ENCODE measurements at regions not wholly inside any gene's neighbourhood (a gene's known extent, or its start where the extent isn't known, plus 50 kb on each side); places are given as distances from the start of the nearest gene placed in this dataset.

- Histone ChIP-seq H3K4me3 (ENCODE audit: control insufficient read depth in 1 of 7, extremely low read depth in 1 of 7, insufficient read depth in 4 of 7, low read depth in 2 of 7, low read length in 6 of 7) (no peak overlapping the region), H3K36me3 (ENCODE audit: control insufficient read depth in 4 of 4, insufficient read depth in 4 of 4, low read length in 3 of 4) (no peaks in the 10 kb centered on the region), H3K4me1 (ENCODE audit: control extremely low read depth in 1 of 4, control insufficient read depth in 4 of 4, insufficient read depth in 4 of 4, low read length in 3 of 4) (no peaks in the 10 kb centered on the region), H3K9me3 (ENCODE audit: control extremely low read depth in 1 of 5, control insufficient read depth in 4 of 5, insufficient read depth in 2 of 5, low read depth in 1 of 5, low read length in 4 of 5) (no peaks in the 10 kb centered on the region), H3K27me3 (replicated peaks in 2 of 5; ENCODE audit: control insufficient read depth in 4 of 5, insufficient read depth in 5 of 5, low read length in 4 of 5) (no peaks in the 10 kb centered on the region), H3K27ac (ENCODE audit: insufficient read depth in 1 of 2, low read depth in 1 of 2, low read length in 2 of 2, poor library complexity in 1 of 2, severe bottlenecking in 2 of 2) (no peak overlapping the region)
- ChIA-PET CTCF (no interaction called here), POLR2A (no interaction called here)
- no peak for DNase-seq
Observed at GRCh38 chr3:74054566-74054965, 429.8 kb upstream of the PDZRN3 start.

- no peak overlapping the region for H3K27ac ChIP-seq (ENCODE audit: insufficient read depth in 1 of 2, low read depth in 1 of 2, low read length in 2 of 2, poor library complexity in 1 of 2, severe bottlenecking in 2 of 2)
- POLR2A ChIA-PET: no interaction called here
- CTCF ChIA-PET: no interaction called here
- H3K4me3 ChIP-seq (ENCODE audit: control insufficient read depth in 1 of 7, extremely low read depth in 1 of 7, insufficient read depth in 4 of 7, low read depth in 2 of 7, low read length in 6 of 7): no peak overlapping the region
- no peaks in the 10 kb centered on the region for H3K36me3 ChIP-seq (ENCODE audit: control insufficient read depth in 4 of 4, insufficient read depth in 4 of 4, low read length in 3 of 4)
- no peaks in the 10 kb centered on the region for H3K9me3 ChIP-seq (ENCODE audit: control extremely low read depth in 1 of 5, control insufficient read depth in 4 of 5, insufficient read depth in 2 of 5, low read depth in 1 of 5, low read length in 4 of 5)
- no peak for DNase-seq
- no peaks in the 10 kb centered on the region for H3K4me1 ChIP-seq (ENCODE audit: control extremely low read depth in 1 of 4, control insufficient read depth in 4 of 4, insufficient read depth in 4 of 4, low read length in 3 of 4)
- no peaks in the 10 kb centered on the region for H3K27me3 ChIP-seq (replicated peaks in 2 of 5; ENCODE audit: control insufficient read depth in 4 of 5, insufficient read depth in 5 of 5, low read length in 4 of 5)
Observed at GRCh38 chr3:74053970-74054516, 429.3 kb upstream of the PDZRN3 start.

DNA sequence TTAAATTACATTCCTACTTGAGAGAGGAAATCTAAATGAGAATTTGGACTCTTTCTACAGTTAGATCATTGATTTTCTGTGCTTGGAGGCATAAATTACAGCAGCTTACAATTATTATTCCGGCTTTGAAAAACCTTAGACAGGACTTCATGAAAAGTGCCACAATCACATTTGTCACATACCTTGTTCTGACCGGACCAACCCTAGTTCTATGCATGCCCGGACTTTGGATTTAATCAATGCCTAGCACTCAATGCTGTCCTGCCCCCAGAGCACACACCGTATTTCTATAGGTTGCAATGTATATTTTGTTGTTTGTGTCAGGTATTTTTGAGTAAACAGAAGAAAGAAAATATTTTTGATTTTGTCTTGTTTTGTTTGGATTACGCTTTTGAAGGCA lies 424.7 kb upstream of the PDZRN3 start:
- no peaks in the 10 kb centered on the region for H3K4me1 ChIP-seq (ENCODE audit: control extremely low read depth in 1 of 4, control insufficient read depth in 4 of 4, insufficient read depth in 4 of 4, low read length in 3 of 4)
- no peak overlapping the region for H3K4me3 ChIP-seq (ENCODE audit: control insufficient read depth in 1 of 7, extremely low read depth in 1 of 7, insufficient read depth in 4 of 7, low read depth in 2 of 7, low read length in 6 of 7)
- H3K9me3 ChIP-seq (ENCODE audit: control extremely low read depth in 1 of 5, control insufficient read depth in 4 of 5, insufficient read depth in 2 of 5, low read depth in 1 of 5, low read length in 4 of 5): no peaks in the 10 kb centered on the region
- ChIA-PET POLR2A (no interaction called here), CTCF (no interaction called here)
- DNase-seq: no peak
- H3K27me3 ChIP-seq (replicated peaks in 2 of 5; ENCODE audit: control insufficient read depth in 4 of 5, insufficient read depth in 5 of 5, low read length in 4 of 5): no peaks in the 10 kb centered on the region
- no peak overlapping the region for H3K27ac ChIP-seq (ENCODE audit: insufficient read depth in 1 of 2, low read depth in 1 of 2, low read length in 2 of 2, poor library complexity in 1 of 2, severe bottlenecking in 2 of 2)
- H3K36me3 ChIP-seq (ENCODE audit: control insufficient read depth in 4 of 4, insufficient read depth in 4 of 4, low read length in 3 of 4): no peaks in the 10 kb centered on the region
- 89% methylated on average over 2 of the region's 5 CpGs for WGBS (ENCODE audit: insufficient coverage)

- POLR2A ChIA-PET: no interaction called here
Observed at GRCh38 chr3:74048699-74049098, 424.0 kb upstream of the PDZRN3 start.

DNA sequence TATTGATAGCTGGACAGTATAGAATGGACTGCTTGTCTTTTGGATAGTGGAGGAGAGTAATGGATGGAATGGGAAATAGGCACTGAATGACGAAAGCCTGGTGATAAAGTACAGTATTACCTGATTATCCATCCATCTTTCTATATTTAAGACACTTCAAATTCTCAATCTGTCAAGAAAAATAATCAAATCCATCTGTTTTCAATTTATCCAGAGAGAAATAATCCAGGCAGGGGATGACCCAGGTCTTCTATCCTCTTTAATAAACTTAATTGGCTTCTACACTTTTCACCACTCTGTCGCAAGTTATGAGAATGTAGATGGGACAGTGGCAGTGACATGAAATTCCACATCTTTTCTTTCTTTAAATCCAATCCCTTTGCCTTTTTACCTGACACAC lies 420.3 kb upstream of the PDZRN3 start:
- no peak overlapping the region for H3K27ac ChIP-seq (ENCODE audit: insufficient read depth in 1 of 2, low read depth in 1 of 2, low read length in 2 of 2, poor library complexity in 1 of 2, severe bottlenecking in 2 of 2)
- POLR2A ChIA-PET: no interaction called here

More at GRCh38 chr3:74048699-74049098, 424.0 kb upstream of the PDZRN3 start:
- no peak for DNase-seq
- CTCF ChIA-PET: no interaction called here
- H3K9me3 ChIP-seq (ENCODE audit: control extremely low read depth in 1 of 5, control insufficient read depth in 4 of 5, insufficient read depth in 2 of 5, low read depth in 1 of 5, low read length in 4 of 5): no peaks in the 10 kb centered on the region
- H3K27ac ChIP-seq (ENCODE audit: insufficient read depth in 1 of 2, low read depth in 1 of 2, low read length in 2 of 2, poor library complexity in 1 of 2, severe bottlenecking in 2 of 2): no peak overlapping the region
- no peaks in the 10 kb centered on the region for H3K27me3 ChIP-seq (replicated peaks in 2 of 5; ENCODE audit: control insufficient read depth in 4 of 5, insufficient read depth in 5 of 5, low read length in 4 of 5)
- no peak overlapping the region for H3K4me3 ChIP-seq (ENCODE audit: control insufficient read depth in 1 of 7, extremely low read depth in 1 of 7, insufficient read depth in 4 of 7, low read depth in 2 of 7, low read length in 6 of 7)
- no peaks in the 10 kb centered on the region for H3K36me3 ChIP-seq (ENCODE audit: control insufficient read depth in 4 of 4, insufficient read depth in 4 of 4, low read length in 3 of 4)
- no peaks in the 10 kb centered on the region for H3K4me1 ChIP-seq (ENCODE audit: control extremely low read depth in 1 of 4, control insufficient read depth in 4 of 4, insufficient read depth in 4 of 4, low read length in 3 of 4)

DNA sequence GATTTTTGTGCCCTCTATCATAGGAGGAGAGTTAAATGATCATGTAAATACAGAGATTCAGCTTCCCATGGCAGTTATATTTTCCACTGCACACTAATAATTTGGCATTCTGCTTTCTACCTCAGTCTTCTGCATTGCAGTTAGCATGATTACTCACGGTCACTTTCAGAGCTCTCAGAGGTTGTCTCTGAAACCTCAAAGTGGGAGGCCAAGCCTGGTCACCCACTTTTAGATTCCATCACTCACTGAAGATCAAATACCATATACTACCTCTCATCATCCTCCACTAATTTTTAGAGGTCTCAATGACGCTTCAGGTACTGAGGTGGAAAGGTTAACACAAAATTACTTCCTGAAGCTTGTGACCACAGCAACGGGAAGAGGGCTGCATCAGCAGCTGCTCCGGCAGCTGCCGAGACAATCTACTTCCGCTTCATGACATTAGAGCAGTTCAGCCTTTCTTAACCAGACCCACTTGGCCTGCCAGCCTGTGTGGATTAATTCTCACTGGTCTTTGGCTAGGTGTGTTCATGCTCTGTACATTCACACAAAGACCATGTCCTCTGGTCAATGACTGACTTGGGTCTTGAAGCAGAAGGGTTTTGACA lies 416.4 kb upstream of the PDZRN3 start:
- H3K27ac ChIP-seq (ENCODE audit: insufficient read depth in 1 of 2, low read depth in 1 of 2, low read length in 2 of 2, poor library complexity in 1 of 2, severe bottlenecking in 2 of 2): no peak overlapping the region
- H3K4me1 ChIP-seq (ENCODE audit: control extremely low read depth in 1 of 4, control insufficient read depth in 4 of 4, insufficient read depth in 4 of 4, low read length in 3 of 4): peaks cover 0 to 4% (median 2%) of the 10 kb centered on the region in 4 experiments
- 37% methylated on average over 6 of the region's 6 CpGs for WGBS (ENCODE audit: insufficient coverage)
- no peaks in the 10 kb centered on the region for H3K36me3 ChIP-seq (ENCODE audit: control insufficient read depth in 4 of 4, insufficient read depth in 4 of 4, low read length in 3 of 4)
- ChIA-PET CTCF (no interaction called here), POLR2A (no interaction called here)
- H3K9me3 ChIP-seq (ENCODE audit: control extremely low read depth in 1 of 5, control insufficient read depth in 4 of 5, insufficient read depth in 2 of 5, low read depth in 1 of 5, low read length in 4 of 5): no peaks in the 10 kb centered on the region
- DNase-seq: no peak
- H3K27me3 ChIP-seq (replicated peaks in 2 of 5; ENCODE audit: control insufficient read depth in 4 of 5, insufficient read depth in 5 of 5, low read length in 4 of 5): peaks cover 0 to 2% (median 0%) of the 10 kb centered on the region in 5 experiments
- no peak overlapping the region for H3K4me3 ChIP-seq (ENCODE audit: control insufficient read depth in 1 of 7, extremely low read depth in 1 of 7, insufficient read depth in 4 of 7, low read depth in 2 of 7, low read length in 6 of 7)

More for the DNA sequence above, 420.3 kb upstream of the PDZRN3 start:
- H3K27me3 ChIP-seq (replicated peaks in 2 of 5; ENCODE audit: control insufficient read depth in 4 of 5, insufficient read depth in 5 of 5, low read length in 4 of 5): no peaks in the 10 kb centered on the region
- peaks cover 0 to under 1% (median 0%) of the 10 kb centered on the region in 4 experiments for H3K4me1 ChIP-seq (ENCODE audit: control extremely low read depth in 1 of 4, control insufficient read depth in 4 of 4, insufficient read depth in 4 of 4, low read length in 3 of 4)
- CTCF ChIA-PET: no interaction called here
- no peaks in the 10 kb centered on the region for H3K36me3 ChIP-seq (ENCODE audit: control insufficient read depth in 4 of 4, insufficient read depth in 4 of 4, low read length in 3 of 4)
- no peak for DNase-seq
- no peak overlapping the region for H3K4me3 ChIP-seq (ENCODE audit: control insufficient read depth in 1 of 7, extremely low read depth in 1 of 7, insufficient read depth in 4 of 7, low read depth in 2 of 7, low read length in 6 of 7)
- H3K9me3 ChIP-seq (ENCODE audit: control extremely low read depth in 1 of 5, control insufficient read depth in 4 of 5, insufficient read depth in 2 of 5, low read depth in 1 of 5, low read length in 4 of 5): no peaks in the 10 kb centered on the region
- no CpG with 5 or more reads among the region's 2 CpGs for WGBS (ENCODE audit: insufficient coverage)

DNA sequence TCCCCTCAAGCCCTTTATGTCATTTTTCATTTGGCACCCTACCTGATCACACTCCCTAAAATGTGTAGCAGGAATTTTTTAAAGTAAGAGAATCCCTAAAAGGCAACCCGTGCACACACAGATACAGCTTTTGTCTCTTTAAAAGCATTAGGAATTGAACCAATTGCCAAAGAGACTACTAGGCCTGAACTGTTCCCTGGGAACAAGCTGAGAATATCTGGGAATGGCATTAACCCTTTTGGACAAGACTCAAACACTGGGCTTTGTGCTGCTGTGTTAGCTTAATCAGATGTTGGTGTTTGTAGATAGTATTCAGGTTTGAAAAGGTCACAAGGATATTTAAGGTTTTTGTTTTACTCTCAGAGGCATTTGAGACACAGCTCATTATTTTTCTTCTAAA lies 414.4 kb upstream of the PDZRN3 start:
- no peak for DNase-seq
- WGBS (ENCODE audit: insufficient coverage): no CpG with 5 or more reads among the region's 1 CpG
- no peak overlapping the region for H3K27ac ChIP-seq (ENCODE audit: insufficient read depth in 1 of 2, low read depth in 1 of 2, low read length in 2 of 2, poor library complexity in 1 of 2, severe bottlenecking in 2 of 2)
- POLR2A ChIA-PET: no interaction called here
- H3K27me3 ChIP-seq (replicated peaks in 2 of 5; ENCODE audit: control insufficient read depth in 4 of 5, insufficient read depth in 5 of 5, low read length in 4 of 5): peaks cover 0 to 2% (median 0%) of the 10 kb centered on the region in 5 experiments
- CTCF ChIA-PET: no interaction called here
- no peaks in the 10 kb centered on the region for H3K9me3 ChIP-seq (ENCODE audit: control extremely low read depth in 1 of 5, control insufficient read depth in 4 of 5, insufficient read depth in 2 of 5, low read depth in 1 of 5, low read length in 4 of 5)
- no peaks in the 10 kb centered on the region for H3K36me3 ChIP-seq (ENCODE audit: control insufficient read depth in 4 of 4, insufficient read depth in 4 of 4, low read length in 3 of 4)
- no peak overlapping the region for H3K4me3 ChIP-seq (ENCODE audit: control insufficient read depth in 1 of 7, extremely low read depth in 1 of 7, insufficient read depth in 4 of 7, low read depth in 2 of 7, low read length in 6 of 7)
- H3K4me1 ChIP-seq (ENCODE audit: control extremely low read depth in 1 of 4, control insufficient read depth in 4 of 4, insufficient read depth in 4 of 4, low read length in 3 of 4): peaks cover 0 to 4% (median 2%) of the 10 kb centered on the region in 4 experiments

Measured in common myeloid progenitor, CD34-positive (primary cell).